ENCODE measurements at regions not wholly inside any gene's neighbourhood (a gene's known extent, or its start where the extent isn't known, plus 50 kb on each side); places are given as distances from the start of the nearest gene placed in this dataset.

GRCh38 chr11:27195837-27196202 is 155.2 kb downstream of the BBOX1 start (continued):
- no peak for TF ChIP-seq CUX1 (CRISPR knock-in tag; IDR thresholded peaks at IDR 0.05)
- no peak for TF ChIP-seq CTCF (IDR thresholded peaks at IDR 0.05 in 2 of 3, conservative IDR thresholded peaks at IDR 0.05 in 1 of 3; ENCODE audit: insufficient read depth in 2 of 3, low read depth in 1 of 3, low read length in 3 of 3)
- no peak for TF ChIP-seq FIP1L1 (IDR thresholded peaks at IDR 0.05; ENCODE audit: low read depth, low read length, poor library complexity, severe bottlenecking)
- TF ChIP-seq GATA2 (CRISPR knock-in tag; IDR thresholded peaks at IDR 0.05) = no peak

All from K562 (cell line).